ENCODE measurements at regions not wholly inside any gene's neighbourhood (a gene's known extent, or its start where the extent isn't known, plus 50 kb on each side); places are given as distances from the start of the nearest gene placed in this dataset.
"Not testable (repeated sequence)": the region's sequence is repeated elsewhere in the genome, so short reads cannot be mapped to it uniquely, and the experiment has no call there.

- no peak for DNase-seq
- H3K27me3 ChIP-seq (replicated peaks; ENCODE audit: control insufficient read depth, insufficient read depth, low read length), result no peaks in the 10 kb centered on the region
- intact Hi-C loops (cut with micrococcal nuclease; ENCODE audit: unreplicated experiment), result no loop called here
- Mint-ChIP-seq H3K4me1 (ENCODE audit: low read depth, unreplicated experiment) (no peaks in the 10 kb centered on the region), H3K27me3 (ENCODE audit: insufficient read depth, unreplicated experiment) (no peaks in the 10 kb centered on the region), H3K27ac (ENCODE audit: unreplicated experiment) (no peak overlapping the region), H3K9me3 (ENCODE audit: unreplicated experiment) (no peaks in the 10 kb centered on the region), H3K36me3 (ENCODE audit: insufficient read depth, unreplicated experiment) (no peaks in the 10 kb centered on the region), H3K4me3 (ENCODE audit: unreplicated experiment) (no peak overlapping the region)
- H3K9me3 ChIP-seq, result no peaks in the 10 kb centered on the region
- no peak overlapping the region for H3K4me3 ChIP-seq (ENCODE audit: low read depth, low read length)
- H3K4me1 ChIP-seq, result no peaks in the 10 kb centered on the region
- CTCF ChIA-PET, result no interaction called here
- no peaks in the 10 kb centered on the region for H3K36me3 ChIP-seq (ENCODE audit: control insufficient read depth, insufficient read depth, low read length)
- TF ChIP-seq CTCF (IDR thresholded peaks at IDR 0.05; ENCODE audit: insufficient read depth in 1 of 2, low read depth in 1 of 2, low read length in 1 of 2, severe bottlenecking in 1 of 2, unreplicated experiment in 1 of 2), result no peak
- BruUV-seq (replicated peaks), result no TSS peak
- POLR2A ChIA-PET, result no interaction called here
Measured at GRCh38 chr9:74083681-74084433, 413.3 kb upstream of the RORB start.

DNA sequence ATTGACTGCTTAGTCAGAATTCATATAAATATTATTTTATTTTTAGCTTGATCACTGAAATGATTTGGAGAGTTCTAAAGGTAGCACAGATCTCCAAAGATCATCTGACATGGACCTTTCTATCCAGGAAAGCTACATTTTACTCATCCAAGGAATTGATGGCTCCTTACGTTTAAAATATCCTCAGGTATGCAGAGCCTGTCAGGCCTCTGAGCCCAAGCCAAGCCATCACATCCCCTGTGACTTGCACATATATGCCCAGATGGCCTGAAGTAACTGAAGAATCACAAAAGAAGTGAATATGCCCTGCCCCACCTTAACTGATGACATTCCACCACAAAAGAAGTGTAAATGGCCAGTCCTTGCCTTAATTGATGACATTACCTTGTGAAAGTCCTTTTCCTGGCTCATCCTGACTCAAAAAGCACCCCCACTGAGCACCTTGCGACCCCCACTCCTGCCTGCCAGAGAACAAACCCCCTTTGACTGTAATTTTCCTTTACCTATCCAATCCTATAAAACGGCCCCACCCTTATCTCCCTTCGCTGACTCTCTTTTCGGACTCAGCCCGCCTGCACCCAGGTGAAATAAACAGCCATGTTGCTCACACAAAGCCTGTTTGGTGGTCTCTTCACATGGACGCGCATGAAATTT lies 411.6 kb upstream of the RORB start:
- H3K36me3 ChIP-seq (ENCODE audit: control insufficient read depth, insufficient read depth, low read length); CTCF ChIA-PET; H3K4me1 ChIP-seq; intact Hi-C loops (cut with micrococcal nuclease; ENCODE audit: unreplicated experiment); H3K9me3 ChIP-seq; POLR2A ChIA-PET; H3K27me3 Mint-ChIP-seq (ENCODE audit: insufficient read depth, unreplicated experiment); H3K27me3 ChIP-seq (replicated peaks; ENCODE audit: control insufficient read depth, insufficient read depth, low read length); H3K4me1 Mint-ChIP-seq (ENCODE audit: low read depth, unreplicated experiment); H3K4me3 Mint-ChIP-seq (ENCODE audit: unreplicated experiment); H3K27ac Mint-ChIP-seq (ENCODE audit: unreplicated experiment); H3K4me3 ChIP-seq (ENCODE audit: low read depth, low read length); H3K36me3 Mint-ChIP-seq (ENCODE audit: insufficient read depth, unreplicated experiment); BruUV-seq (replicated peaks); H3K9me3 Mint-ChIP-seq (ENCODE audit: unreplicated experiment); DNase-seq: not testable (repeated sequence)

DNA sequence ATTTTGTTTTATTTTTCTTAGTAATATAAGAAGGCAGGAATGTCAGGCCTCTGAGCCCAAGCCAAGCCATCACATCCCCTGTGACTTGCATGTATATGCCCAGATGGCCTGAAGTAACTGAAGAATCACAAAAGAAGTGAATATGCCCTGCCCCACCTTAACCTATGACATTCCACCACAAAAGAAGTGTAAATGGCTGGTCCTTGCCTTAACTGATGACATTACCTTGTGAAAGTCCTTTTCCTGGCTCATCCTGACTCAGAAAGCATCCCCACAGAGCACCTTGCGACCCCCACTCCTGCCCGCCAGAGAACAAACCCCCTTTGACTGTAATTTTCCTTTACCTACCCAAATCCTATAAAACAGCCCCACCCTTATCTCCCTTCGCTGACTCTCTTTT lies 406.2 kb upstream of the RORB start:
- intact Hi-C loops (cut with micrococcal nuclease; ENCODE audit: unreplicated experiment); H3K27ac Mint-ChIP-seq (ENCODE audit: unreplicated experiment); H3K27me3 Mint-ChIP-seq (ENCODE audit: insufficient read depth, unreplicated experiment); DNase-seq; H3K36me3 Mint-ChIP-seq (ENCODE audit: insufficient read depth, unreplicated experiment); H3K4me1 Mint-ChIP-seq (ENCODE audit: low read depth, unreplicated experiment); BruUV-seq (replicated peaks); CTCF ChIA-PET; H3K27me3 ChIP-seq (replicated peaks; ENCODE audit: control insufficient read depth, insufficient read depth, low read length); H3K9me3 Mint-ChIP-seq (ENCODE audit: unreplicated experiment); POLR2A ChIA-PET; H3K4me1 ChIP-seq; H3K9me3 ChIP-seq; H3K4me3 ChIP-seq (ENCODE audit: low read depth, low read length); H3K4me3 Mint-ChIP-seq (ENCODE audit: unreplicated experiment); H3K36me3 ChIP-seq (ENCODE audit: control insufficient read depth, insufficient read depth, low read length): not testable (repeated sequence)

DNA sequence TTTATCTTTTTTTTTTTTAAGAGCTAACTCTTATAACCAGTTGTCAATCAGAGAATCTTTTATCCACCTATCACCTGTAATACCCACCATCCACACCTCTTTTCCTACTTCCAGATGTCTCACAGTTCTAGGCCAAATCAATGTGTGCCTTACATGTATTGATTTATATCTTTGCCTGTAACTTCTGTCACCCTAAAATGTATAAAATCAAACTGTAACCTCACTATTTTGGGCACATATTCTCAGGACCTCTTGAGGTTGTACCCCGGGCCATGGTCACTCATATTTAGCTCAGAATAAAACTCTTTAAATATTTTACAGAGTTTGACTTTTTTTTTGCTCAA lies 404.7 kb upstream of the RORB start:
- Mint-ChIP-seq H3K4me1 (ENCODE audit: low read depth, unreplicated experiment) (no peaks in the 10 kb centered on the region), H3K27ac (ENCODE audit: unreplicated experiment) (no peak overlapping the region), H3K27me3 (ENCODE audit: insufficient read depth, unreplicated experiment) (no peaks in the 10 kb centered on the region), H3K4me3 (ENCODE audit: unreplicated experiment) (no peak overlapping the region), H3K36me3 (ENCODE audit: insufficient read depth, unreplicated experiment) (no peaks in the 10 kb centered on the region), H3K9me3 (ENCODE audit: unreplicated experiment) (no peaks in the 10 kb centered on the region)
- H3K4me1 ChIP-seq, result no peaks in the 10 kb centered on the region
- H3K27me3 ChIP-seq (replicated peaks; ENCODE audit: control insufficient read depth, insufficient read depth, low read length), result no peaks in the 10 kb centered on the region
- ChIA-PET CTCF (no interaction called here), POLR2A (no interaction called here)
- BruUV-seq (replicated peaks), result no TSS peak
- no peaks in the 10 kb centered on the region for H3K9me3 ChIP-seq
- H3K4me3 ChIP-seq (ENCODE audit: low read depth, low read length), result no peak overlapping the region
- no peak for TF ChIP-seq CTCF (IDR thresholded peaks at IDR 0.05; ENCODE audit: insufficient read depth in 1 of 2, low read depth in 1 of 2, low read length in 1 of 2, severe bottlenecking in 1 of 2, unreplicated experiment in 1 of 2)
- DNase-seq, result no peak
- intact Hi-C loops (cut with micrococcal nuclease; ENCODE audit: unreplicated experiment), result no loop called here
- H3K36me3 ChIP-seq (ENCODE audit: control insufficient read depth, insufficient read depth, low read length), result no peaks in the 10 kb centered on the region

DNA sequence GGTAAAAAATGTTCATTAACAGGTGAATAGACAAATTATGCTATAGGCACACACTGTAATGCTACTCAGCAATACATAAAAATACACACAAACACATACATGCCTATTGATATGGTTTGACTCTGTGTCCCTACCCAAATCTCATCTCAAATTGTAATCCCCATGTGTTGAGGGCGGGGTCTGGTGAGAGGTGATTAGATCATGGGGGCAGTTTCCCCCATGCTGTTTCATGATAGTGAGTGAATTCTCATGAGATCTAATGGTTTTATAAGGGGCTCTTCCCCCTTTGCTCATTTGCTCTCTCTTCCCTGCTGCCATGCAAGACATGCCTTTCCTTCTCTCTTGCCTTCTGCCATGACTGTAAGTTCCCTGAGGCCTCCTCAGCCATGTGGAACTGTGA lies 403.1 kb upstream of the RORB start:
- H3K36me3 ChIP-seq (ENCODE audit: control insufficient read depth, insufficient read depth, low read length); H3K9me3 ChIP-seq; intact Hi-C loops (cut with micrococcal nuclease; ENCODE audit: unreplicated experiment); H3K36me3 Mint-ChIP-seq (ENCODE audit: insufficient read depth, unreplicated experiment); H3K4me1 Mint-ChIP-seq (ENCODE audit: low read depth, unreplicated experiment); CTCF ChIA-PET; DNase-seq; H3K4me3 ChIP-seq (ENCODE audit: low read depth, low read length); BruUV-seq (replicated peaks); H3K27me3 ChIP-seq (replicated peaks; ENCODE audit: control insufficient read depth, insufficient read depth, low read length); H3K9me3 Mint-ChIP-seq (ENCODE audit: unreplicated experiment); POLR2A ChIA-PET; H3K4me3 Mint-ChIP-seq (ENCODE audit: unreplicated experiment); H3K27me3 Mint-ChIP-seq (ENCODE audit: insufficient read depth, unreplicated experiment); H3K27ac Mint-ChIP-seq (ENCODE audit: unreplicated experiment); H3K4me1 ChIP-seq: not testable (repeated sequence)

All from Caco-2 (cell line).